ENCODE measurements at regions not wholly inside any gene's neighbourhood (a gene's known extent, or its start where the extent isn't known, plus 50 kb on each side); places are given as distances from the start of the nearest gene placed in this dataset.

DNA sequence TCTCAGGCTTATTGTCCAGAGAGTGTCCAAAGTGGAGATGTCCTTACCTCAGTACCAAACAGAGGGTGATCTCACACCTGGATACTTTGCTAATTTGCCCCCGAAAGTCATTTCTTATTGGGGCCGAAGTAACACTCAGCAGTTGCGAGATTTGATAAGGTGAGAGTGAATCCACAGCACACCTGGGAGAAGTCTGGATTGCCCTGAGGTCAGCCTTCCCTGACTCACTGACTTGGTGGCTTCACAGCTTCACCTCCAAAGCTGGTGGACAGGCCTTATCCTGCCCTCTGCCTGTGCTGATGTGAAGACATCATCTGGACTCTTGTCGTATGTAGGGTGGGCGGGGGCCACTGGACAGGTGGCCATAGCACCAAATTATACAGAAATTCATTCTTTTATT is 101.9 kb upstream of the ARMC2 start:
- H3K9me3 ChIP-seq, result no peaks in the 10 kb centered on the region
- no peaks in the 10 kb centered on the region for H3K27me3 ChIP-seq
- DNase-seq, result no peak
- WGBS, 3 donors, result 91 to 96% (median 96%) methylated on average over 5 of the region's 5 CpGs
- H3K4me1 ChIP-seq (ENCODE audit: insufficient read depth), result peaks cover 7% of the 10 kb centered on the region
- H3K4me3 ChIP-seq, result no peak overlapping the region
- H3K36me3 ChIP-seq, result no peaks in the 10 kb centered on the region
- intact Hi-C loops (cut with DNase I), result no loop called here
- no peak overlapping the region for H3K27ac ChIP-seq
- TF ChIP-seq, protein P1, sequence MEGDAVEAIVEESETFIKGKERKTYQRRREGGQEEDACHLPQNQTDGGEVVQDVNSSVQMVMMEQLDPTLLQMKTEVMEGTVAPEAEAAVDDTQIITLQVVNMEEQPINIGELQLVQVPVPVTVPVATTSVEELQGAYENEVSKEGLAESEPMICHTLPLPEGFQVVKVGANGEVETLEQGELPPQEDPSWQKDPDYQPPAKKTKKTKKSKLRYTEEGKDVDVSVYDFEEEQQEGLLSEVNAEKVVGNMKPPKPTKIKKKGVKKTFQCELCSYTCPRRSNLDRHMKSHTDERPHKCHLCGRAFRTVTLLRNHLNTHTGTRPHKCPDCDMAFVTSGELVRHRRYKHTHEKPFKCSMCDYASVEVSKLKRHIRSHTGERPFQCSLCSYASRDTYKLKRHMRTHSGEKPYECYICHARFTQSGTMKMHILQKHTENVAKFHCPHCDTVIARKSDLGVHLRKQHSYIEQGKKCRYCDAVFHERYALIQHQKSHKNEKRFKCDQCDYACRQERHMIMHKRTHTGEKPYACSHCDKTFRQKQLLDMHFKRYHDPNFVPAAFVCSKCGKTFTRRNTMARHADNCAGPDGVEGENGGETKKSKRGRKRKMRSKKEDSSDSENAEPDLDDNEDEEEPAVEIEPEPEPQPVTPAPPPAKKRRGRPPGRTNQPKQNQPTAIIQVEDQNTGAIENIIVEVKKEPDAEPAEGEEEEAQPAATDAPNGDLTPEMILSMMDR (IDR thresholded peaks at IDR 0.05), result no peak
- TF ChIP-seq EP300 (IDR thresholded peaks at IDR 0.05) (no peak), POLR2A (IDR thresholded peaks at IDR 0.05) (no peak)

DNA sequence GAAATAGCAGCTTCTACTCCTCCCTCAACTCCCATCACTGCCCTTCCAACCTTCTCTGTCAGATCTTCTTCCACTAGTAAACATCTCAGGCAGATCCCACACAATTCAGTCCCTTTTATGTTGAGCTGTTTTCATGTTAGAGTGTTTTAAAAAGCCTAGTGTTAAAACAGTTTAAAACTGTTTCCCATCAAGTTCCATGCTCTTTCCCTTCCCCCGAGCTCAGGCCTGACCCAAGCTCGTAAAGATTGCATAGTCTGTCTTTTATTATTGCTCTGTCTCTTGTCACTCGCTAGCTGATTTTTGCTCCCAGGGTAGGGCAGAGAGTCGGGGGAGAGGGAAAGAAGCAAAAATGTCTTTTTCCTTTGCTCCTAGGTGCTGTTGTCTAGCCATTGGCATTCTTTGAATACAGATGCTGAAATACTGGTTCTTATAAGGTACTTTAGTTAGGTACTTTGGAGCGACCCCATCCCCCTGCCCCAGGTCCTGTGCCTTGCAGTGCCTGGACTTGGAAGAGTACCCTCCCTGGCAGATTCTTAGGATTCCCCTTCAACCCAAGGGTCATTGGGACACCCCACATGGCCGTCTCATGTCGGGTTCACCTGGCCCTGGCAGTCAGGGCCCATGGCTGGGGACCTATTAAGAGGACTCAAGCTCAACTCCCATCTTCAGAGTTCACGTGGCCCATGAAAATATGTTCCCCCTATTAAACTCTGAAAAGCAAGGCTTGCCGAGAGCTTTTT is 101.2 kb upstream of the ARMC2 start:
- Histone ChIP-seq H3K9me3 (no peaks in the 10 kb centered on the region), H3K4me1 (ENCODE audit: insufficient read depth) (peaks cover 13% of the 10 kb centered on the region), H3K27ac (no peak overlapping the region), H3K36me3 (no peaks in the 10 kb centered on the region), H3K27me3 (no peaks in the 10 kb centered on the region), H3K4me3 (no peak overlapping the region)
- WGBS, 3 donors, result 77 to 85% (median 80%) methylated on average over 9 of the region's 9 CpGs
- DNase-seq, result no peak
- TF ChIP-seq POLR2A (IDR thresholded peaks at IDR 0.05) (no peak), EP300 (IDR thresholded peaks at IDR 0.05) (no peak)
- TF ChIP-seq, protein P1 (IDR thresholded peaks at IDR 0.05), result no peak
- intact Hi-C loops (cut with DNase I), result no loop called here

DNA sequence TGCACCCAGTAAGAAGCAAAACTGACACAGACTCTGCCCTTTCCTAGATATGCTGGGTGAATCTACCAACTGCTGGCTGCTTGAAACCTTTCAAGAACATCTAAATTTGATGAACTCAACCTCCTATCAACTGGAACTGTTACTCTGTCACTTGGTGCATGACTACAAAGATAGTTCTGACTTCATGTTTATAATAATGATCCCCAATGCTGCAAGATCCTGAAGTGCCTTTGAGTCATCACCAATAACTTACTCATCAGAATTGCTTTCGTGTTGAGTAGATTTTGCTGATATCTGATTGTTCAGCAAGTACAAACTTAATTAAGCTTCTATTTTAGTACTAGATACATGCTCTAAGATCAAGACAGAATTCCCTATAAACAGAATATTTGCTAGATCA is 100.2 kb upstream of the ARMC2 start:
- Histone ChIP-seq H3K9me3 (no peaks in the 10 kb centered on the region), H3K4me3 (no peak overlapping the region), H3K27ac (no peak overlapping the region), H3K27me3 (no peaks in the 10 kb centered on the region), H3K4me1 (ENCODE audit: insufficient read depth) (peaks cover 20% of the 10 kb centered on the region), H3K36me3 (no peaks in the 10 kb centered on the region)
- WGBS, 3 donors, result 89 to 100% (median 95%) methylated on average over 1 of the region's 1 CpG
- intact Hi-C loops (cut with DNase I), result no loop called here
- TF ChIP-seq POLR2A (IDR thresholded peaks at IDR 0.05) (no peak), EP300 (IDR thresholded peaks at IDR 0.05) (no peak)
- TF ChIP-seq, protein P1 (IDR thresholded peaks at IDR 0.05), result no peak
- DNase-seq, result no peak

DNA sequence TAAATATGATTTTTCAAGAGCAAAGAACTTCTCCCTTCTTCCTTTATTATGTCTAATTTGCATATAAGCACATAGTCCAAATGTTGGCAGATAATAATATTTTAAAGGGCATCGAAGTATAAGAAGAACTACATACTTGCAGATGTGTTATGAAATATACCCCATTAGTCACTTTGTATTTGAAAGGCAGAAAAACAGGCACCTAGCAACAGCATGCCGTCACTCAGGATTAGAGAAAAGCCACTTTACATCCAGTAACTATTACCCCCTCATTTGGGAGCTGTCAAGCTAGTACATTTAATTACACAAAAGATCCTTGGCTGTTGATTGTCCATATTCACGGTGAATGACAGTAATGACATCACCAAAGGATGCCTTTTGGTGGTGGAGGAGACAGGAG is 99.3 kb upstream of the ARMC2 start:
- H3K9me3 ChIP-seq, result no peaks in the 10 kb centered on the region
- TF ChIP-seq, protein P1 (IDR thresholded peaks at IDR 0.05), result no peak
- no peak for TF ChIP-seq EP300 (IDR thresholded peaks at IDR 0.05)
- TF ChIP-seq POLR2A (IDR thresholded peaks at IDR 0.05), result no peak
- H3K27ac ChIP-seq, result no peak overlapping the region
- H3K36me3 ChIP-seq, result no peaks in the 10 kb centered on the region
- intact Hi-C loops (cut with DNase I), result no loop called here
- H3K4me1 ChIP-seq (ENCODE audit: insufficient read depth), result peaks cover 24% of the 10 kb centered on the region
- H3K27me3 ChIP-seq, result no peaks in the 10 kb centered on the region
- WGBS, 3 donors, result 92 to 98% (median 97%) methylated on average over 3 of the region's 3 CpGs
- no peak for DNase-seq
- H3K4me3 ChIP-seq, result no peak overlapping the region
